DMS114 treated with DMSO at 0.1 percent for 48 hours (cell line): ENCODE measurements at regions not wholly inside any gene's neighbourhood (a gene's known extent, or its start where the extent isn't known, plus 50 kb on each side); places are given as distances from the start of the nearest gene placed in this dataset.
"Not testable (repeated sequence)": the region's sequence is repeated elsewhere in the genome, so short reads cannot be mapped to it uniquely, and the experiment has no call there.

Source experiments
- DNase-seq: peaks from one replicate; lab custom pipeline; 2025; ENCODE audit not compliant: unreplicated experiment; lab: John Stamatoyannopoulos, UW

DNA sequence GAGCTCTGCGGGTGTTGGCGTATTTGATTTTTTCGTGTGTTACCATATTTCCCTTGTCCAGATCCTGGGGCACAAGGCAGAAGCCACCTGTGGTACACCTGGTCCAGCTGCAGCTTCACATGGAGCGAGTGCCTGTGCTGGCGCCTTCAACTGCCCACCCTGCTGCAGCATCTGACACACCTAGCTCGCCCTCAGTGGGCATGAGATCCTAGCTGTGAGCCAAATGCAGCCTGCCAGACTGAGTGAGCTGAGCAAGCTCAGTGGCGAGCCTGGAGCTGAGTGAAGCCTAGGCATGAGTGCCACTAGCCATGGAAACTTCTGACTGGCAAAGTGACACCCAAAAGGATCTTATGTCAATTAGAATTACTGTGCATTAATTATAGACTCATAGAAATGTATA is 1226.8 kb upstream of the FLRT2 start:
- no peak for DNase-seq

DNA sequence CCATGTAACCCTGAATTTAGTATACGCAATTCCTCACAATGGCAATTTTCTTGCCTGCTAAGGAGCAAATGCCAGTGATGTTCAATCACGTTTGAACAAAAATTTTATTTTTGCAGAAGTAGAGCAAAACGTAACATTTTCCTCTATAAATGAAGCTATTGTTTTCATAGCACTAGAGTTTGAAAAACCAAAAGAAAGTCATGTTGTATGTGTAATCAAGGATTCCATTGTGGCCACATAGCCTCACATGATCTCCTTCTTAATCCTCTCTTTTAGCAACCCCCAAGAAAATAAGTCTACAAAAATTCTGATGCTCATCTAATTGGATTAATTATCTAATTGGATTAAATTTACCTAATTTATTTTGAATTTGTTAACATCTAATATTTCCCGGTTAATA is 1217.4 kb upstream of the FLRT2 start:
- no peak for DNase-seq

DNA sequence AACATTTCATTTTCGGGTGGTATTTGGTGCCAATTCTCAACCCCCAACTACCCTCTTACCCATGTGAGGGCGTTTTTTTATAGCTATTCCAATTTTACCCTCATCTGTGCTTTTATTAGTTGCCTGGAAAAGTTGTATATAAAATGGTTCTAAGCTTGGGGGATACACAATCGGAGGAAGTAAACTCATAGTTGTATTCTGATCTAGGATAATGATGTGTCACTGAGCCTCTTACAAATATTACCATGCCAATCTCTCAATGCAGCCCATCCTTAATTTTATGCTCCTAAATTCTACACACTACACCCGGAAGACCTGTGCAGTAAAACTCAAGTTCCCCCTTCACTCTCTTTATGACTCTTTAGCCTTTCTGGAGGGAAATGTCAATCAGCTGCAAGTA is 1206.5 kb upstream of the FLRT2 start:
- no peak for DNase-seq

DNA sequence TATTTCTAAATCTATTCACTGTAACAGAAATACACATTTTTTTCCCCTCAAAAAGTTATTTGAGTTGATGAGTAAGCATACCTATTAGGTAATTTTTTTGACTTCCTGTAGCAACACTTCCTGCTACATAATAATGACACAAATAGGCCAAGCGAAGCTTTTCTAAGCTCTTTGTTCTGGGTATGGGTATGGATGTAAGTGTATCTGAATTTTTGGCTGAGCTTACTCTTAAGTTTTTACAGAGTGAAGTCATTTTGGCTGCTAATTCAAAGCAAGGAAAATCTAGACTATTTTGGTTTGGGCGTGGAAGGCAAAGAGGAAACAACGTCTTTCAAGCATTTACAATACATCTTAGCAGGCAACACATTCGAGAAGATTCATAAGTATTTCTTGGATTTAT is 1206.0 kb upstream of the FLRT2 start:
- DNase-seq = no peak

DNA sequence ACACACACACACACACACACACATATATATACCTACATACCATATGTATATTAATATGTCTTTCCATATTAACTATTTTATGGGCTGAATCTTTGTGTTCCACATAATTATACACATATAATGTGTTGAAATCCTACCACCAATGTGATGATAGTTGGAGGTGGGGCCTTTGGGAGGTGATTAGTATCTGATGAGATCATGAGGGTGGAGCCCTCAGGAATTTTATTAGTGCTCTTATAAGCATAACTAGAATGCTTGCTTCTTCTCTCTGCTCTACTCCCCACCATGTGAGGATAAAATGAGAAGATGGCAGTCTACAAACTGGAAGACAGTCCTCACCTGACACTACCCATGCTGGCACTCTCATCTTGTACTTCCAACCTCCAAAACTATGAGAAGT is 1193.5 kb upstream of the FLRT2 start:
- DNase-seq = no peak

DNA sequence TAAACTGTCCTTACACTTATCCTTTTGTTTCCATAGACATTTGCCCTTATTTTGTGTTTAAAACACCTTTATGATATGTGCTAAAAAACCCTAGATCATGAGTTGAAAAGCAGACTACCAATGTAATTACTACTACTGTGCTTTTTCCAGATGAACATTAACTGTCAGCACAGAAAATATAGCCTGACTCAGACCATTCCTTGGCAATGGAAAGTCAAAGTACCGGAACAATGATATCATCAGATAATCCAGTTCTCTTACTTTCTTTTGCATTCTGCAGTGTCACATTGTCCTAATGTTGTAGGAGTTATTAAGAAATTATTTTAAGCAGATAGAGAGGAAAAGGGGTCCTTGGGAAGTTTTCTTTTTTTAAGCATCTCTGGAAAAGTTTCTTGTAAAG is 1189.0 kb upstream of the FLRT2 start:
- DNase-seq = no peak

DNA sequence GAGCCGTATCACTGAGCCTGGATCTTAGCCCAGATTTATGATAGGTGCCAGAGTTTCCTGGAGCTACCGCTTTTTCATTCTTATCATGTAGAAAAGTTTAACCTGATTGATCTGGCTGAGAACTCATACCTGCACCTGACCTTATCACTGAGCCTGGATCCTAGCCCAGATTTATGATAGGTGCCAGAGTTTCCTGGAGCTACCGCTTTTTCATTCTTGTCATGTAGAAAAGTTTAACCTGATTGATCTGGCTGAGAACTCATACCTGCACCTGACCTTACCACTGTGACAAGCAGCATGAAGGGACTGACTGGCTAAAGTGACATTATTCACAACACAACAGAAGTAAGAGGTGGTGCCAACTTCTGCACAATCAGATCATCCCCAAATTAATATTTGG is 1188.1 kb upstream of the FLRT2 start:
- not testable (repeated sequence) for DNase-seq

DNA sequence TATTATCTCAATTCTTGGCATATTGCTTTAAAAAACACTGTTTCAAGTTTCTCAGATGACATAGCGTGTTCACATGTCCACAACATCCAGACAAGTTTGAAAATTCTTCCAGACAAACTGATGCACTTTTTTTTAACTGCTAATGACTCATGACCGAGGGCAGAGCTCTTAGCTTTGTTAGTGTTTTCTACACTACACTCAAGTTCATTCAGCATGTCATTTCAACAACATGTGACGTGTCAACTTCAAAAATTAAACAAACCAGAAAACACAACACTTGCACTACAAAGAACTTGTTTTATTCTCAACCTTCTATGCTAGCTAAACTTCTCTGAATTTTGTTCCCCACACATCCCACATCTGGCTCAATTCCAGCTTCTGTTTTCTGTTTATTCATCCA is 1186.3 kb upstream of the FLRT2 start:
- DNase-seq = no peak

DNA sequence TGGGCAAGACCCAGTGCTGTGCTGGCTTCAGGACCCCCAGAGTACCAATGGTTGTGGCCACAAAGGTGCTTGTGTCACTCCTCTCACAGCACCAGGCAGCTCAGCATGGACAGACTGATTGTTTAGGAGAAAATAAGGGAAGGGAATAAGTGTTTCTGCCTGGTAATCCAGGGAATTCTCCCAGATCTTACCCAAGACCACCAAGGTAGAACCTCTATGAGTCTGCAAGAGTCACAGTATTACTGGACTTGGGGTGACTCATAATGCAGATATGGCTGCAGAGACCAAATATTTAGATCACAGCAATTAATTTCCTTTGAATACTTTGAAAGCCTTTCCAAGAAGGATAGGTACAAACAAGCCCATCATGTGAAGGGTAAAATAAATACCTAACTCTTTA is 1178.3 kb upstream of the FLRT2 start:
- no peak for DNase-seq

DNA sequence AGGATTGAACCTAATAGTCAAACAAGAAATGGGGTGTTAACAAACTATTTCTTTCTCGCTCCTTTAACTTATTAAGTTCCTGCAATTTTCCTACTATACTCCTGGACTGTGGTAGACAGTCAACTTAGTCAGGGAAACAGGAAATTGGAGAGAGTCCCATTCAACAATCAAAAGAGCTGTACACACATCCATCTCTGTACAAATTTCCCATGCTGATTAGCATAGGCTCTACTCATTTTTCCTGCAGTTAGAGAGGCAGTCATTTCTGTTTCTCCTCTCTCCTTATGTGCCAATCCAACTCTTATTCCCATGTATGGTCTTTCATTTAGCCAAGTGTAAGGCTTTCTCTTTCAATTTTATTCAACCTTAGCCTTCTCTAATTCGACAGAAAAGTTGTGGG is 1168.5 kb upstream of the FLRT2 start:
- no peak for DNase-seq

DNA sequence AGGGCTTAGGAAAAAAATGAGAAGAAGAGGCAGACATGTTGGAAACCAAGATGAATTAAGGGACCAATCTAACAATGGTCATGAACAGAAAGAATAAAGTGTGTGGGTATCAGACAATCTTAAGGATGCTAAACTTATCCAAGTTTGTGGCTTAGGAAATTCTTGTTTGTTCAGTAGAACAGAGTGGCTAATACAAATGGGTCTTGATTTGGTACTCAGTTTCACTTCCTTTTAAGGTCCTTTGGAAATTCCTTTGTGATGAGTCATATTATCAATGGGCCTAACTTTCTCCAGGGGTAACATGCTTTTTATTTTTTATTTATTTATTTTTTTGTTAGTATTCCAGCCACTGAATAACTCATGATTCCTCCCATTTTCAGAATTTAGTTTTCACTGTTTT is 1154.7 kb upstream of the FLRT2 start:
- DNase-seq = no peak

DNA sequence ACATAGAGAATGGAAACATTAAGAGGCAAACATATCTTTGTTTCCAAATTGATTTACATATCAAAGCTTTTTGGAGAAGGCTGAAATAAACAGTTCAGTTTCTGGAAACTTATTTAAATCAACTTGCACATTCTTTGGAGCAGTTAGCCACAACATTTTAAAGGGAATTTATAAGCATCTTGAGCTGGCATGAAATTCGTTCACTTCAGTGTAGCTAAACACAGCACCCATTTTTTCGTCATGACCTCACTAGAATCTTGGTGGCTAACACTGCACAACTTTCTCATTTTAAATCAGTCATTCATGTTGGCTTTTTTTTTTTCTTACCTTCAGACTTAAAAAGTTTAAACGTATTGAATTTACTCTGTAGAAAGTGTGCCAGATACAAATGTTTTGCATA is 1139.9 kb upstream of the FLRT2 start:
- no peak for DNase-seq

DNA sequence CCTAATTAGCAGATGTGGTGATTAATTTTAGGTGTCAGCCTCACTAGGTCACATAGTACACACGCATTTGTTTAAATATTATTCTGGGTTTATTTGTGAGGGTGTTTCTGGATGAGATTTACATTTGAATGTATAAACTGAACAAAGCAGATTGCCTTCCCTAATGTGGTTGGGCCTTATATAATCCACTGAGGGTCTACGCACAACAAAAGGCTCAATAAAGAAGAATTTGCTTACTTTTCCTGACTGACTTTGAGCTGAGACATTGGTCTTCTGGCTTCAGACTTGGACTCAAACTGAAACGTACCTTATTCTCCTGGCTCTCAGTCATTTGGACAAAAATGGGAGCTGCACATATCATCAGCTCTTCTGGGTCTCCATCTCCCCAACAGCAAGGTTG is 1132.3 kb upstream of the FLRT2 start:
- no peak for DNase-seq

DNA sequence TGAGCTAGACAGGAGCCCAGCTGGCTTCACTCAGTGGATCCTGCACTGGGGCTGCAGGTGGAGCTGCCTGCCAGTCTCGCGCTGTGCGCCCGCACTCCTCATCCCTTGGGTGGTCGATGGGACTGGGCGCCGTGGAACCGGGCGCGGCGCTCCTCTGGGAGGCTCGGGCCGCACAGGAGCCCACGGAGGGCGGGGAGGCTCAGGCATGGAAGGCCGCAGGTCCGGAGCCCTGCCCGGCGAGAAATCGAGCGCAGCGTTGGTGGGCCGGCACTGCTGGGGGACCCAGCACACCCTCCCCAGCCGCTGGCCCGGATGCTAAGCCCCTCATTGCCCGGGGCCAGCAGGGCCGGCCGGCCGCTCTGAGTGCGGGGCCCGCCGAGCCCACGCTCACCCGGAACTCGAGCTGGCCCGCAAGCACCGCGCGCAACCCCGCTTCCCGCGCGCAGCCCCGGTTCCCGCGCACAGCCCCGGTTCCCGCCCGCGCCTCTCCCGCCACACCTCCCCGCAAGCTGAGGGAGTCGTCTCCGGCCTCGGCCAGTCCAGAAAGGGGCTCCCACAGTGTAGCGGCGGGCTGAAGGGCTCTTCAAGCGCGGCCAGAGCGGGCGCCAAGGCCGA is 1130.5 kb upstream of the FLRT2 start:
- DNase-seq = no peak

DNA sequence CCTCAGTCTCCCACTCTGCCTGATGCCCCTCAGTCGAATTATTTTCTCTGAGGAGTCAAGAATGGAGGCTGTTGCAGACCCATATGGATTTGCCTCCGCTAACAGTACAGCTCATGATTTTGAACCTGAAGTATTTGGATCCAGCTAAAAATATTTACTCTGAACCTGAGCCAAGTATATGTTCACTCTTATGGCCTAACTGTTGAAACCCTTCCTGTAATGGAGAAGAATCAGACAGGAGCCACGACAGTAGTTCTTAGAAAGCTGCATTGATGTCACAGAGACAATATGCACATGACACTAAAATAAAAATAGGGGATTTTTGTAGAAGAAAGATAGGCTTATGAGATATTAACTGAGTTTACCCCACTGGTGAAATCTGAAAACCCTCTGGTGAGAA is 1128.3 kb upstream of the FLRT2 start:
- DNase-seq = no peak

DNA sequence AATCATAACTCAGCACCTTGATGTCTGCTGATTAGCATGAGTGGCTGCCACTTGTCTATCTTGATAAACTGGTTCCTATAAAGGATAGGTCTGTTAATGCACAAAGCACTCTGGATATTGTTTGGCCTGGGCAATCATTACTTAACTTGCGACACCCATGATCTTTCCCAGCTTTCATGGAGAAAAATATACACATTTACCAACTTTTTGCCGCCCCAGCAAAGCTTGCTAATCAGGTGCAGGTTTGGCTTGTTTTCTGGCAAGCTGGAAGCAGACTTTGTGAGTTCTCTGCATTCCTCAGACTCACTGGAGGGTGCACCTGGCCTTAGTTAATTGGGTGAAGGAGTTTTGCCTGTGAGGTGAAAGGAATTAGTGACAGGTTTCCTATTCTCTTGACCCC is 1126.4 kb upstream of the FLRT2 start:
- DNase-seq = no peak

DNA sequence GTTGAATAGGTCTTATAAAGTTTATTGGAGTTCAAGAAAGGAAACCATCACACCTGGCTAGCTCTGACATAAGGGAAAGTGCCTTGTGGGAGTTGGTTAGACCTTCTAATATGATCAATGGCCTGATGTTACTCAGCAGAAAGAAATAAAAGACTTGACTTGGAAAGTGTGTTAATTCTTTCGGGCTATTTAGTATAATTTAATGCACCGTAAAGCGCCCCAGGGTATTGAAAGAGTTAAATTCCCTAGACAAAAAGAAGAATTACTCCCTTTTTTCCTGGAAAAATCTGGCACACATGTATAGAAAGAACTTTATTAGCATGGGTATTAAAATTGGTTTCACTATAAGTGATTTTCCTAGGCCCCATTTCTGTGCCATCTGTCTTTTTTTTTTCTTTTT is 1125.7 kb upstream of the FLRT2 start:
- no peak for DNase-seq

DNA sequence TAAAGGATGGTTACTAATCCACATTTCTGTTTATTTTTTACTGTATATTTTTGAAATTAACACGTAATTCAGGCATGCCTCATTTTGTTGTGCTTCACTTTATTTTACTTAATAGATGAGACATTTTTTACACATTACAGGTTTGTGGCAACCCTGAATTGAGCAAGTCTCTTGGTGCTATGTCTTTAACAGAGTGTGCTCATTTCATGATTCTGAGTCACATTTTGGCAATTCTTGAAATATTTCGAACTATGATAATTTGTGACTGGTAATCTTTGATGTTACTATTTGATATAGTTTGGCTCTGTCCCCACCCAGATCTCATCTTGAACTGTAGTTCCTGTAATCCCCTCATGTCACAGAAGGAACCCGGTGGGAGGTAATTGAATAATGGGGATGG is 1120.5 kb upstream of the FLRT2 start:
- DNase-seq = no peak

DNA sequence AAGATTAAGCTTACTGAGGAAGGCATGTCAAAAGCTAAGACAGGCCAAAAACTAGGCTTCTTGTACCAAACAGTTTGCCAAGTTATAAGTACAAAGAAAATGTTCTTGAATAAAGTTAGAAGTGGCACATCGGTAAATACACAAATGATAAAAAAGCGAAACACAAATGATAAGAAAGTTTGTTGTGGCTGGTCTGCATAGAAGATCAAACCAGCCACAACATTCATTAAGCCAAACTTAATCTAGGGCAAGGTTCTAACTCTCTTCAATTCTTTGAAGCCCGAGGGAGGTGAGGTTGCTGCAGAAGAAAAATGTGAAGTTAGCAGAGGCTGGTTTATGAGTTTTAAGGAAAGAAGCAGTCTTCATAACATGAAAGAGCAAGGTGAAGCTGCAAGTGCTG is 1119.6 kb upstream of the FLRT2 start:
- no peak for DNase-seq

DNA sequence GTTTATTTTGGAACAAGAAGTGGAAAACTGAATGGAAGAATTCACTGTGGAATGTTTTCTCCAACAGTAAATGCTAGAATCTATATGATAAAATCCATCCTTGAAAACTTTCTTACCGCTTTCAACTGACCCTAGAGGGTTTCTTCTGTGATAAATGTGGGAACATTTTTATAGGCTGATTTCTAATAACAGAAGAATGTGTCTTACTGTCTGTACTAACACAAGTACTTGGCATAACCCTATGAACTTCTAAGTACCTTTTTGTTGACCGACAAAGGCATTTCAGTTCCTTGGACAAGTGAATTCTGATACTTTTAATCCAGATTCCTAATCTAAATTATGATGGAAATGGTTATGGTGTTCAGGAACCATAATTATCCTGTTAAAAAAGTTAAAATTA is 1109.7 kb upstream of the FLRT2 start:
- DNase-seq = no peak

DNA sequence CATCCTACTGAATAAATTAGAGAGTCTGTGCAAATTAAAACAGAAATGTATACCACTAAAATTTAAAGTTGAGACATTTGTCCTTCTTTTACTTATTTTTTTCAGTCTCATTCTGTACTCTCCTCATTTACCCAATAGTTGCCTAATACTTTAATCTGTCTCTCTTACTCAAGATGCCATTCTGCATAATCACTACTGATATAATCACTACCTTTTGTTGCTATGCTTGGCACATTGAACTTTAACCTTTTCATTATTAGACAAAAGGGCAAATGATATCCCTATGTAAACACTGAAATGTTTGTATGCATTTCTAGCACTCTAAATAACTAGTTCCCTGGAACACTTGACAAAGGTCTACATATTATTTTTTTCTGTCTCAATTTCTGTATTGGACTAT is 1108.3 kb upstream of the FLRT2 start:
- DNase-seq = no peak

DNA sequence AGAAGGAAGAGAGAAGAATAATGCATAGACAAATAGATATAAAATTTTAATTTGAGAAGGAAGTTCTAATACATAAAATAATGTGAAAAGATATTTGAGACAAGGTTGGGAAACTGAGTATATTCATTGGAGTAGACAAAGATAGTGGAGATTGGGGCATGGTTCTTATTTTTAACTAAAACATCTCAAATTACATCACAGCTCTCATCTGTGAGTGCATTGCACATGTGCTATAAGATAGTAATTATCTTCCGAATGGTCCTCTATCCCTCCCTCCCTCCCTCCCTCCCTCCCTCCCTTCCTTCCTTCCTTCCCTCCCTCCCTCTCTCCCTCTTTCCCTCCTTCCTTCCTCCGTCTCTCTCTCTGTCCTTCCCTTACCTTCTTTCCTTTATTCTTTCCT is 1104.0 kb upstream of the FLRT2 start:
- no peak for DNase-seq

DNA sequence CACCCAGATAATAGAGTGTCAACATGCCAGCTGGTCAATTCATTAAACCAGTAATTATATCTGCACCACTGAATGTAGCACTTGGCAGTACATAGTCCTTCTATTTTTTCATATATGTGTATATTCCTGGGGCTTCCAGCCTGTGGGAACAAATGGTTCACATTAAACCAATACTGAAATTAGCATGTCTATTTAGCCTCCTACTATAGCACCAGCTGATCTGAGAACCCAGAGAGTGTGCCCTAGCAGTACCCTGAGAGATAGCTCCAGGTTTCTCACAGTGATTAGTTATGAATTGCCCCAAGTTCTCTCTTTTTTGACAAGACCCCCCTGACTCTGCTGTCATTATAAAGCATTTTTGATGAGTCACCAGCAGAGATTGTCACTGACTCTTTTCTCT is 1097.3 kb upstream of the FLRT2 start:
- no peak for DNase-seq

DNA sequence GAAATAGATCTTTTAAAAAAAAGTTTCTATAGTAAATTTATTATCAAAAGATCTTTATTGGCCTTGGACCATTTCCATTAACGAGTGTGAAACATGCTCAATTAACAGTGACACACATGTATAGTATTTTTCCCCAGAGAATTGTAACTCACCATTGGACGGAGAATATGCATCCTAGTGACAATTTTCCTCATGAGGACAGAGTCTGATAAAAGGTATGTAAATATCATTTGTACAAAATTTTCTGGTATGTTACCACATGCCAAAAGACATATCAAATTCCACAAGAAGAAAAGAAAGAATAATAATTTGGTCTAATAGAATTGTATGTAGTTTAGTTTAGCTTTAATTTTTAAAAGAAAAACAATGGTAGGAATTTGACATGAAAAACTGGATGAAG is 1096.0 kb upstream of the FLRT2 start:
- no peak for DNase-seq
